PC-9 (cell line): ENCODE measurements at regions not wholly inside any gene's neighbourhood (a gene's known extent, or its start where the extent isn't known, plus 50 kb on each side); places are given as distances from the start of the nearest gene placed in this dataset.

Source experiments
- EZH2 ChIP-seq: fragments of 200-600 bp; sonication (generic); IDR thresholded peaks from 2 replicates; pipeline ENCODE4 v1.8.0; 2017; ENCODE audit warnings: antibody characterized with exemption, low read depth
- TF ChIP-seq, protein P1 (sequence below): fragments of 200-600 bp; sonication (generic); conservative IDR thresholded peaks from 2 replicates; pipeline ENCODE4 v1.6.1; 2017; ENCODE audit warnings: mixed run types, antibody characterized with exemption, mild to moderate bottlenecking, moderate library complexity

DNA sequence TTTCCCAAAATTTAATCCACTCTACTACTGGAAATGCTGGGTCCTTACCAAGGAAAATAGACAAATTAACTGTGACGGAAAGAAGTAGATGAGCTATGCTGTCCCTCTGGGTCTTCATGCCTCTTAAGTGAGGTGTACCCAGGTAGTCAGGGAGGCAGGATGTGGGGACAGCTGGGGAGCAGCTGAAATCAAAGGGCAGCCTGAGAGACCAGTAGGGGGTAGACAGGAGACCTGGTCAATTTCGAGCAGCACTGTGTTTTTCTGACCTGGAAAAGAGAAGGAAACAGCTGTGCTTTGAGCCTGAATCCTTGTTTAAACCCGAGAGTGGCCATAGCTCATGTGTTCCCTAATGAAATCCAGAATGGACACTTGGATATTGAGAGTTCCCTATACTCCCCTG is 587.3 kb downstream of the EFNB2 start:
- TF ChIP-seq, protein P1, sequence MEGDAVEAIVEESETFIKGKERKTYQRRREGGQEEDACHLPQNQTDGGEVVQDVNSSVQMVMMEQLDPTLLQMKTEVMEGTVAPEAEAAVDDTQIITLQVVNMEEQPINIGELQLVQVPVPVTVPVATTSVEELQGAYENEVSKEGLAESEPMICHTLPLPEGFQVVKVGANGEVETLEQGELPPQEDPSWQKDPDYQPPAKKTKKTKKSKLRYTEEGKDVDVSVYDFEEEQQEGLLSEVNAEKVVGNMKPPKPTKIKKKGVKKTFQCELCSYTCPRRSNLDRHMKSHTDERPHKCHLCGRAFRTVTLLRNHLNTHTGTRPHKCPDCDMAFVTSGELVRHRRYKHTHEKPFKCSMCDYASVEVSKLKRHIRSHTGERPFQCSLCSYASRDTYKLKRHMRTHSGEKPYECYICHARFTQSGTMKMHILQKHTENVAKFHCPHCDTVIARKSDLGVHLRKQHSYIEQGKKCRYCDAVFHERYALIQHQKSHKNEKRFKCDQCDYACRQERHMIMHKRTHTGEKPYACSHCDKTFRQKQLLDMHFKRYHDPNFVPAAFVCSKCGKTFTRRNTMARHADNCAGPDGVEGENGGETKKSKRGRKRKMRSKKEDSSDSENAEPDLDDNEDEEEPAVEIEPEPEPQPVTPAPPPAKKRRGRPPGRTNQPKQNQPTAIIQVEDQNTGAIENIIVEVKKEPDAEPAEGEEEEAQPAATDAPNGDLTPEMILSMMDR = no peak
- TF ChIP-seq EZH2 = no peak
